K562 (cell line): ENCODE measurements at regions not wholly inside any gene's neighbourhood (a gene's known extent, or its start where the extent isn't known, plus 50 kb on each side); places are given as distances from the start of the nearest gene placed in this dataset.

Experiments
- ATAC-seq: fragments of 200-7000 bp; cut with Tn5 transposase; 3 replicates; pipeline ENCODE4 v1.9.1; 2020; ENCODE audit warnings: moderate library complexity
- BruUV-seq: library from RNA; stranded (reverse); fragments of 400-500 nt; replicated peaks from 2 replicates; lab custom pipeline; 2021; lab: Mats Ljungman, UMichigan
- CTCF ChIA-PET: fragments of 300-600 bp; formaldehyde crosslinking; extraction: SDS; loops from one replicate; lab custom pipeline; 2021; ENCODE audit warnings: low intra/inter-chr PET ratio; lab: Yijun Ruan, JAX
- POLR2A ChIA-PET: fragments of 300-600, 350-650 bp; sonication (Branson Sonifier 250); formaldehyde crosslinking; extraction: SDS; loops from one replicate; lab custom pipeline; 2021; ENCODE audit warnings: antibody characterized with exemption, inconsistent platforms; lab: Yijun Ruan, JAX
- DNase-seq, 4 experiments: peaks; one replicate each; pipeline versions ENCODE4 v3.0.0 to v3.0.0-alpha.2; 2011 to 2018; ENCODE audit warnings: low spot score in 3 of 4, mixed read lengths in 3 of 4; ENCODE audit errors: extremely low read depth in 1 of 4
- FAIRE-seq: peaks from 2 replicates; lab custom pipeline; 2011; peaks lifted over from hg19 to GRCh38; lab: Jason Lieb, UNC
- H2AFZ ChIP-seq: 2 replicates; pipeline ENCODE4 v1.6.0; 2011; ENCODE audit warnings: low read depth, low read length, control low read depth, inconsistent platforms
- H3K27ac ChIP-seq: fragments of 200-600 bp; 3 replicates; pipeline ENCODE4 v1.8.0; 2011; ENCODE audit warnings: low read depth, mild to moderate bottlenecking, control low read depth, inconsistent platforms, low read length, moderate library complexity, mixed read lengths; ENCODE audit errors: extremely low read depth
- H3K27me3 ChIP-seq, 2 experiments: fragments of 300-600 bp in 1 of 2; 2 replicates in 1 of 2; 3 replicates in 1 of 2; pipeline versions ENCODE4 v1.6.0 to v1.8.0; 2011; ENCODE audit warnings: inconsistent platforms in 2 of 2, low read length in 2 of 2, mild to moderate bottlenecking in 1 of 2, mixed read lengths in 1 of 2, moderate library complexity in 1 of 2; ENCODE audit not compliant: control insufficient read depth in 2 of 2, insufficient read depth in 2 of 2
- H3K36me3 ChIP-seq: fragments of 300-600 bp; 3 replicates; pipeline ENCODE4 v1.8.0; 2011; ENCODE audit warnings: mild to moderate bottlenecking, low read length, inconsistent platforms; ENCODE audit not compliant: control insufficient read depth, insufficient read depth
- H3K4me1 ChIP-seq, 2 experiments: fragments of 200-600 bp in 1 of 2; replicated peaks in 1 of 2; 2 replicates in 1 of 2; 3 replicates in 1 of 2; pipeline versions ENCODE4 v1.5.1 to v1.8.0; 2011; ENCODE audit warnings: inconsistent platforms in 2 of 2, low read length in 2 of 2, mild to moderate bottlenecking in 1 of 2, mixed read lengths in 1 of 2, moderate library complexity in 1 of 2; ENCODE audit not compliant: control insufficient read depth in 2 of 2, insufficient read depth in 2 of 2
- H3K4me2 ChIP-seq: 2 replicates; pipeline ENCODE4 v1.6.1; 2011; ENCODE audit warnings: low read length, control low read depth, inconsistent platforms, mixed read lengths; ENCODE audit not compliant: insufficient read depth
- H3K4me3 ChIP-seq: fragments of 200-600 bp; sonication (generic), shearing (Covaris generic); 2 replicates; pipeline ENCODE4 v1.5.1; 2016; ENCODE audit warnings: control low read depth, inconsistent platforms
- H3K79me2 ChIP-seq: fragments of 200-600 bp; 3 replicates; pipeline ENCODE4 v1.8.0; 2011; ENCODE audit warnings: low read length, inconsistent platforms; ENCODE audit not compliant: control insufficient read depth, insufficient read depth
- H3K9ac ChIP-seq, 2 experiments: 2 replicates each; pipeline versions ENCODE4 v1.6.0 to v1.6.1; 2011; ENCODE audit warnings: low read depth in 2 of 2, low read length in 2 of 2, control low read depth in 1 of 2, inconsistent platforms in 1 of 2, mild to moderate bottlenecking in 1 of 2, mixed read lengths in 1 of 2; ENCODE audit not compliant: insufficient read depth in 1 of 2
- H3K9me1 ChIP-seq: one replicate; pipeline ENCODE4 v1.6.0; 2011; ENCODE audit warnings: inconsistent platforms, mild to moderate bottlenecking, low read length, moderate library complexity; ENCODE audit not compliant: control insufficient read depth, insufficient read depth
- H3K9me3 ChIP-seq: replicated peaks from 2 replicates; pipeline ENCODE4 v1.5.1; 2011; ENCODE audit warnings: low read depth, low read length, inconsistent platforms; ENCODE audit not compliant: control insufficient read depth, insufficient read depth
- H4K20me1 ChIP-seq: replicated peaks from 2 replicates; pipeline ENCODE4 v1.6.1; 2011; ENCODE audit warnings: low read length, inconsistent platforms, mixed read lengths; ENCODE audit not compliant: control insufficient read depth, insufficient read depth
- AFF4 ChIP-seq: sonication (generic); formaldehyde crosslinking; IDR thresholded peaks from 2 replicates; pipeline ENCODE4 v1.8.0; 2023; ENCODE audit warnings: mild to moderate bottlenecking, missing genetic modification reagents
- FOSL1 ChIP-seq: fragments of 200-800 bp; sonication (Bioruptor generic); conservative IDR thresholded peaks from 2 replicates; pipeline ENCODE4 v1.6.1; 2016; ENCODE audit warnings: missing genetic modification characterization, missing compliant biosample characterization
- IRF2 ChIP-seq: sonication (generic); formaldehyde crosslinking; IDR thresholded peaks from 2 replicates; pipeline ENCODE4 v1.8.1; 2022; ENCODE audit warnings: mild to moderate bottlenecking, missing genetic modification reagents
- KLF10 ChIP-seq: fragments of 250-450 bp; sonication (Bioruptor Pico); IDR thresholded peaks from 2 replicates; pipeline ENCODE4 v1.6.1; 2021; ENCODE audit warnings: matching md5 sums
- MLLT1 ChIP-seq, 2 experiments: fragments of 450-650 bp; IDR thresholded peaks; 2 replicates each; pipeline ENCODE4 v1.6.1; 2016
- MYBL2 ChIP-seq, 2 experiments: fragments of 450-650 bp in 1 of 2; sonication (generic) in 1 of 2; formaldehyde crosslinking in 1 of 2; IDR thresholded peaks; 2 replicates each; pipeline versions ENCODE4 v1.6.1 to v1.8.1; 2017 to 2022; ENCODE audit warnings: borderline replicate concordance in 1 of 2, inconsistent platforms in 1 of 2, low read depth in 1 of 2, mild to moderate bottlenecking in 1 of 2, missing genetic modification reagents in 1 of 2, moderate library complexity in 1 of 2
- RAD51 ChIP-seq: fragments of 450-650 bp; IDR thresholded peaks from 2 replicates; pipeline ENCODE4 v1.7.1; 2016; ENCODE audit warnings: low read depth, mild to moderate bottlenecking, borderline replicate concordance
- RB1 ChIP-seq: fragments of 450-650 bp; IDR thresholded peaks from 2 replicates; pipeline ENCODE4 v1.6.1; 2017; ENCODE audit warnings: low read depth, mild to moderate bottlenecking
- RBBP5 ChIP-seq: fragments of 200-600 bp; sonication (generic); IDR thresholded peaks from 2 replicates; pipeline ENCODE4 v1.6.1; 2012; ENCODE audit warnings: borderline replicate concordance, mild to moderate bottlenecking, low read length, control low read depth, inconsistent platforms; ENCODE audit not compliant: insufficient read depth, poor library complexity, severe bottlenecking
- RBM39 ChIP-seq: fragments of 200-400 bp; formaldehyde crosslinking; optimal IDR thresholded peaks from 2 replicates; pipeline ENCODE3; 2018; ENCODE audit warnings: low read depth, low read length
- ZNF3 ChIP-seq: fragments of 250-450 bp; sonication (Bioruptor Pico); IDR thresholded peaks from 2 replicates; pipeline ENCODE4 v1.5.0; 2021; ENCODE audit warnings: mild to moderate bottlenecking, moderate library complexity
- WGBS: fragments of 100-300 bp; shearing (Covaris generic); methylation state at CpG from one replicate; pipeline ENCODE4 v1.1.6; 2016; ENCODE audit warnings: low coverage, mixed read lengths; ENCODE audit not compliant: insufficient coverage; ENCODE audit errors: missing lambda C conversion rate; 5-methylcytosine and 5-hydroxymethylcytosine counted together
- in situ Hi-C: fragments of 300-500 bp; cut with MboI; formaldehyde crosslinking; loops from 4 replicates; pipeline ENCODE4 v1.15.0; 2018; ENCODE audit warnings: inconsistent platforms, mixed read lengths
- intact Hi-C: fragments of 100-400 bp; cut with micrococcal nuclease; formaldehyde crosslinking; loops from 2 replicates; pipeline ENCODE4 v1.14.2; 2022
- TF ChIP-seq, protein P1 (sequence below), 3 experiments: fragments of 200-800 bp in 1 of 3; sonication (Bioruptor generic) in 1 of 3; sonication (generic) in 1 of 3; formaldehyde crosslinking in 1 of 3; IDR thresholded peaks; 2 replicates each; pipeline versions ENCODE4 v1.6.1 to v1.8.0; 2016 to 2022; ENCODE audit warnings: mild to moderate bottlenecking in 2 of 3, missing compliant biosample characterization in 2 of 3, missing genetic modification characterization in 2 of 3, missing genetic modification reagents in 1 of 3

DNA sequence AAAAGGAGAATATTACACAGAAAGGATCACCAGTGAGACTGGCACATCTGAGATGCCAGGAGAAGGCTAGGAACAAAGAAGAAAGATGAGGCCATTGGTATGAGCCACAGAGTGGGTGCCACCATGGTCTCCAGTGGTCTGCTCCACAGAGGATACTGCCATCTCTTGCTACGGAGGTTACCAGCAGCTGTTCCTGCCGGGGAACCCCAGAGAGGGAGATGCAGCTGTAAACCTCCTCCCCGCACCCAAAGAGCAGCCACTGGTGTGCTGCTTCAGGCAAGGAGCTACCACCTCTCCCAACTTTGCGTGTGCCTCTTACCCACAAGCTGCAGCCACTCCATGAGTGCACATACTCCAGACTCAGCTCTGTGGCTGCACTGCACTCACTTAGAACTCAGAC lies 201.5 kb upstream of the RTL1 start:
- H3K4me2 ChIP-seq = no peak overlapping the region
- no TSS peak for BruUV-seq
- ChIA-PET CTCF (no interaction called here), POLR2A (no interaction called here)
- H3K9me3 ChIP-seq = no peaks in the 10 kb centered on the region
- ATAC-seq (no peak), DNase-seq (no peak), FAIRE-seq (no peak)
- no peaks in the 10 kb centered on the region for H3K9me1 ChIP-seq
- H3K36me3 ChIP-seq = no peaks in the 10 kb centered on the region
- TF ChIP-seq RB1 (no peak), ZNF3 (no peak), MLLT1 (IDR thresholded peaks at IDR 0.05) (no peak), RAD51 (no peak), FOSL1 (tag) (no peak), KLF10 (CRISPR knock-in tag) (no peak), RBM39 (no peak), MYBL2 (IDR thresholded peaks at IDR 0.05; ENCODE audit: low read depth) (no peak), MYBL2 (CRISPR knock-in tag; IDR thresholded peaks at IDR 0.05; ENCODE audit: borderline replicate concordance) (no peak), RBBP5 (no peak), AFF4 (CRISPR knock-in tag) (no peak), IRF2 (no peak)
- TF ChIP-seq, protein P1, sequence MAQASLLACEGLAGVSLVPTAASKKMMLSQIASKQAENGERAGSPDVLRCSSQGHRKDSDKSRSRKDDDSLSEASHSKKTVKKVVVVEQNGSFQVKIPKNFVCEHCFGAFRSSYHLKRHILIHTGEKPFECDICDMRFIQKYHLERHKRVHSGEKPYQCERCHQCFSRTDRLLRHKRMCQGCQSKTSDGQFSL (CRISPR knock-in tag; IDR thresholded peaks at IDR 0.05) = no peak
- TF ChIP-seq, protein P1 (tag; IDR thresholded peaks at IDR 0.05) = no peak
- H3K9ac ChIP-seq = no peak overlapping the region
- no peaks in the 10 kb centered on the region for H4K20me1 ChIP-seq
- peaks cover 0 to 10% of the 10 kb centered on the region in 2 experiments; a peak in 1 of 5 replicates for H3K4me1 ChIP-seq
- in situ Hi-C loops = no loop called here
- no peak overlapping the region for H2AFZ ChIP-seq
- 0% methylated on average over 2 of the region's 4 CpGs for WGBS
- no peak overlapping the region for H3K4me3 ChIP-seq
- no peak overlapping the region for H3K27ac ChIP-seq
- no peaks in the 10 kb centered on the region for H3K79me2 ChIP-seq
- H3K27me3 ChIP-seq = peaks cover 0 to 31% of the 10 kb centered on the region in 2 experiments; a peak in 2 of 5 replicates
- intact Hi-C loops = no loop called here
